ENCODE measurements at regions not wholly inside any gene's neighbourhood (a gene's known extent, or its start where the extent isn't known, plus 50 kb on each side); places are given as distances from the start of the nearest gene placed in this dataset.

- Histone ChIP-seq H3K27ac (replicated peaks in 1 of 4) (no peak overlapping the region), H3K4me3 (no peak overlapping the region), H3K9me3 (no peaks in the 10 kb centered on the region), H3K27me3 (no peaks in the 10 kb centered on the region), H3K4me1 (peaks cover 0 to 6% (median 2%) of the 10 kb centered on the region in 4 donors), H3K36me3 (no peaks in the 10 kb centered on the region)
- intact Hi-C loops (cut with DNase I) = no loop called here
- no peak for DNase-seq (ENCODE audit: extremely low spot score)
- TF ChIP-seq POLR2A (IDR thresholded peaks at IDR 0.05; ENCODE audit: low read depth) = no peak
- WGBS = 87% methylated on average over 5 of the region's 5 CpGs
These were observed 691.8 kb downstream of the DNAH5 start for GRCh38 chr5:13252699-13253098.

GRCh38 chr5:13251623-13252376 lies 692.7 kb downstream of the DNAH5 start:
- no peak for DNase-seq (ENCODE audit: extremely low spot score)

GRCh38 chr5:13250464-13251291 lies 693.8 kb downstream of the DNAH5 start:
- TF ChIP-seq POLR2AphosphoS5 (IDR thresholded peaks at IDR 0.05) (no peak), POLR2A (IDR thresholded peaks at IDR 0.05; ENCODE audit: low read depth) (no peak), CTCF (IDR thresholded peaks at IDR 0.05) (peak in 1 of 3 experiments; percentile 22)
- DNase-seq (ENCODE audit: extremely low spot score) = no peak
- peaks cover 0 to 6% (median 2%) of the 10 kb centered on the region in 4 donors for H3K4me1 ChIP-seq
- H3K4me3 ChIP-seq = no peak overlapping the region
- no peaks in the 10 kb centered on the region for H3K9me3 ChIP-seq
- no peaks in the 10 kb centered on the region for H3K36me3 ChIP-seq
- H3K27me3 ChIP-seq = no peaks in the 10 kb centered on the region
- H3K27ac ChIP-seq (replicated peaks in 1 of 4) = no peak overlapping the region
- 82% methylated on average over 4 of the region's 4 CpGs for WGBS
- intact Hi-C loops (cut with DNase I) = no loop called here

More at GRCh38 chr5:13251623-13252376, 692.7 kb downstream of the DNAH5 start:
- H3K9me3 ChIP-seq = no peaks in the 10 kb centered on the region
- no peak overlapping the region for H3K4me3 ChIP-seq
- no peaks in the 10 kb centered on the region for H3K36me3 ChIP-seq
- H3K27me3 ChIP-seq = no peaks in the 10 kb centered on the region
- intact Hi-C loops (cut with DNase I) = no loop called here
- H3K4me1 ChIP-seq = peaks cover 0 to 6% (median 2%) of the 10 kb centered on the region in 4 donors
- TF ChIP-seq EP300 (IDR thresholded peaks at IDR 0.05) = no peak
- TF ChIP-seq POLR2AphosphoS5 (IDR thresholded peaks at IDR 0.05) = no peak
- TF ChIP-seq POLR2A (IDR thresholded peaks at IDR 0.05; ENCODE audit: low read depth) = no peak
- no peak for TF ChIP-seq CTCF (IDR thresholded peaks at IDR 0.05)
- no peak overlapping the region for H3K27ac ChIP-seq (replicated peaks in 1 of 4)
- WGBS = 63% methylated on average over 7 of the region's 7 CpGs

- no peaks in the 10 kb centered on the region for H3K27me3 ChIP-seq
- intact Hi-C loops (cut with DNase I) = no loop called here
These were observed 694.6 kb downstream of the DNAH5 start for GRCh38 chr5:13249854-13250253.

More at GRCh38 chr5:13249854-13250253, 694.6 kb downstream of the DNAH5 start:
- peaks cover 0 to 6% (median 2%) of the 10 kb centered on the region in 4 donors for H3K4me1 ChIP-seq
- no peak for DNase-seq (ENCODE audit: extremely low spot score)
- H3K9me3 ChIP-seq = peaks cover 0 to under 1% (median 0%) of the 10 kb centered on the region in 4 donors
- no peak overlapping the region for H3K4me3 ChIP-seq
- H3K36me3 ChIP-seq = no peaks in the 10 kb centered on the region
- 88% methylated on average over 1 of the region's 1 CpG for WGBS
- H3K27ac ChIP-seq (replicated peaks in 1 of 4) = no peak overlapping the region
- no peak for TF ChIP-seq EP300 (IDR thresholded peaks at IDR 0.05)
- TF ChIP-seq CTCF (IDR thresholded peaks at IDR 0.05) = no peak
- TF ChIP-seq POLR2A (IDR thresholded peaks at IDR 0.05; ENCODE audit: low read depth) = no peak
- TF ChIP-seq POLR2AphosphoS5 (IDR thresholded peaks at IDR 0.05) = no peak

All from esophagus muscularis mucosa (tissue), 4 donors.